SK-N-SH treated with all-trans-retinoic acid at 6 μM for 48 hours (cell line): ENCODE measurements at regions not wholly inside any gene's neighbourhood (a gene's known extent, or its start where the extent isn't known, plus 50 kb on each side); places are given as distances from the start of the nearest gene placed in this dataset.

ENCODE experiments used
- CREB5 ChIP-seq: fragments of 250-450 bp; sonication (Bioruptor Pico); IDR thresholded peaks from 2 replicates; pipeline ENCODE4 v1.5.1; 2020; ENCODE audit warnings: low read depth, mild to moderate bottlenecking, moderate library complexity
- CSRNP3 ChIP-seq: fragments of 250-450 bp; sonication (Bioruptor Pico); IDR thresholded peaks from 2 replicates; pipeline ENCODE4 v1.5.1; 2021; ENCODE audit warnings: mild to moderate bottlenecking, moderate library complexity
- PATZ1 ChIP-seq: fragments of 250-450 bp; sonication (Bioruptor Pico); IDR thresholded peaks from 2 replicates; pipeline ENCODE4 v1.8.0; 2020; ENCODE audit warnings: mild to moderate bottlenecking, moderate library complexity, borderline replicate concordance
- POU6F1 ChIP-seq: fragments of 250-450 bp; sonication (Bioruptor Pico); IDR thresholded peaks from 2 replicates; pipeline ENCODE4 v1.8.0; 2021; ENCODE audit warnings: low read depth, mild to moderate bottlenecking, moderate library complexity, borderline replicate concordance
- SNAI2 ChIP-seq: fragments of 250-450 bp; sonication (Bioruptor Pico); IDR thresholded peaks from 2 replicates; pipeline ENCODE4 v1.5.0; 2020; ENCODE audit warnings: mild to moderate bottlenecking, moderate library complexity
- TCF4 ChIP-seq: fragments of 250-450 bp; sonication (Bioruptor Pico); IDR thresholded peaks from 2 replicates; pipeline ENCODE4 v1.8.0; 2021; ENCODE audit warnings: mild to moderate bottlenecking, moderate library complexity, borderline replicate concordance

- TF ChIP-seq POU6F1 = no peak
- TF ChIP-seq PATZ1 (CRISPR knock-in tag) = no peak
- TF ChIP-seq SNAI2 (CRISPR knock-in tag) = no peak
- TF ChIP-seq CSRNP3 (CRISPR knock-in tag) = no peak
- no peak for TF ChIP-seq TCF4
- TF ChIP-seq CREB5 (CRISPR knock-in tag) = no peak
Observed at GRCh38 chr5:171639966-171640365, 145.7 kb upstream of the SMIM23 start.
